ENCODE measurements at regions not wholly inside any gene's neighbourhood (a gene's known extent, or its start where the extent isn't known, plus 50 kb on each side); places are given as distances from the start of the nearest gene placed in this dataset.

DNA sequence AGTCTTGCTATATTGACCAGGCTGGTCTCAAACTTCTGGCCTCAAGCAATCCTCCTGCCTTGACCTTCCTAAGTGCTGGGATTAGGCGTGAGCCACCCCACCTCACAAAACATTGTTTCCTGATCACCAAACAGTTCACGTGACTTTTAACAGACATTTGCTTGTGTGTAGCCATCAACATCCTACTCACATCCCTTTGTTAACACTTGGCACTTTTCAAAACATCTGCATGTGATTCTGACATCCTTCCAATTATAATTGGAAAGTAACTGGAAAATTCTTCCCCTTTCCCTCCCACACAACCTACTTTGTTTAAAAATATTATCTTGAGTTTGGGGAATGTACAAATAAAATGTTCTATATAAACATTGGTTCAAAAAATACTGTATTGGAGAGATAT lies 317.9 kb downstream of the PCNX1 start:
- CTCF ChIA-PET = no interaction called here

More for the DNA sequence above, 317.9 kb downstream of the PCNX1 start:
- no peak overlapping the region for H2BK120ac ChIP-seq (ENCODE audit: low read depth, low read length)
- peak overlapping the region; percentile 51; the same call in 1 of the 2 replicates for H2AK5ac ChIP-seq (ENCODE audit: low read depth, low read length)
- dilution Hi-C loops (cut with HindIII; ENCODE audit: low sequenced_read_pairs, unreplicated experiment) = no loop called here
- H3K18ac ChIP-seq (ENCODE audit: low read depth, low read length) = peak overlapping the region; percentile 16; the same call in 1 of the 2 replicates
- no peak overlapping the region for H3K9ac ChIP-seq (ENCODE audit: low read depth, low read length)
- H4K91ac ChIP-seq (ENCODE audit: insufficient read depth, low read depth, low read length) = 0 out of 2 replicates have a peak overlapping the region, but pooled peaks have one; percentile 56
- no peak overlapping the region for H3K56ac ChIP-seq (ENCODE audit: extremely low read depth, insufficient read depth, low read length)
- H3K14ac ChIP-seq (replicated peaks; ENCODE audit: low read depth, low read length) = 0 out of 2 replicates have a peak overlapping the region, but pooled peaks have one; percentile 45
- 83% methylated on average over 1 of the region's 2 CpGs; no CpG with 5 or more reads in 1 of the 2 experiments for WGBS, 2 experiments (ENCODE audit: extremely low coverage in 2 of 2, insufficient read length in 1 of 2)
- H4K5ac ChIP-seq (ENCODE audit: low read depth, low read length) = no peak overlapping the region; the same call in 1 of the 2 replicates
- H3K4ac ChIP-seq (ENCODE audit: low read depth, low read length) = no peak overlapping the region
- no peak overlapping the region for H2BK15ac ChIP-seq (ENCODE audit: low read depth, low read length)
- H2AFZ ChIP-seq (replicated peaks; ENCODE audit: low read length, poor library complexity) = no peak overlapping the region
- H3K27ac ChIP-seq (ENCODE audit: insufficient read depth, low read length) = peak overlapping the region; percentile 60; the same call in 1 of the 2 replicates
- no peaks in the 10 kb centered on the region for H4K20me1 ChIP-seq (ENCODE audit: insufficient read depth, low read length)
- no peak overlapping the region for H4K8ac ChIP-seq (ENCODE audit: low read depth in 2 of 2, low read length in 2 of 2)
- no peak overlapping the region for H2BK5ac ChIP-seq (ENCODE audit: low read depth, low read length, poor library complexity, severe bottlenecking)
- H3K4me3 ChIP-seq (ENCODE audit: insufficient read depth, low read depth, low read length) = no peak overlapping the region
- BruUV-seq (replicated peaks) = no TSS peak
- no peaks in the 10 kb centered on the region for H3K36me3 ChIP-seq (ENCODE audit: control insufficient read depth, insufficient read depth, low read length)
- intact Hi-C loops (cut with micrococcal nuclease) = no loop called here
- no peaks in the 10 kb centered on the region for H3K9me3 ChIP-seq (ENCODE audit: control insufficient read depth, insufficient read depth, low read length)
- TF ChIP-seq BHLHE40 (IDR thresholded peaks at IDR 0.05; ENCODE audit: low read depth, low read length) (peak; percentile 46; the same call in 1 of the 2 replicates), RFX5 (IDR thresholded peaks at IDR 0.05; ENCODE audit: low read depth, low read length) (no peak), NFE2L2 (IDR thresholded peaks at IDR 0.05; ENCODE audit: low read depth, low read length) (no peak), CHD1 (IDR thresholded peaks at IDR 0.05; ENCODE audit: low read depth, low read length) (no peak), RAD21 (IDR thresholded peaks at IDR 0.05; ENCODE audit: low read length) (no peak), CEBPB (IDR thresholded peaks at IDR 0.05; ENCODE audit: low read depth, low read length) (no peak), FOS (IDR thresholded peaks at IDR 0.05; ENCODE audit: low read depth, low read length) (no peak), SMC3 (IDR thresholded peaks at IDR 0.05; ENCODE audit: low read depth, low read length) (no peak)
- TF ChIP-seq, protein P1, sequence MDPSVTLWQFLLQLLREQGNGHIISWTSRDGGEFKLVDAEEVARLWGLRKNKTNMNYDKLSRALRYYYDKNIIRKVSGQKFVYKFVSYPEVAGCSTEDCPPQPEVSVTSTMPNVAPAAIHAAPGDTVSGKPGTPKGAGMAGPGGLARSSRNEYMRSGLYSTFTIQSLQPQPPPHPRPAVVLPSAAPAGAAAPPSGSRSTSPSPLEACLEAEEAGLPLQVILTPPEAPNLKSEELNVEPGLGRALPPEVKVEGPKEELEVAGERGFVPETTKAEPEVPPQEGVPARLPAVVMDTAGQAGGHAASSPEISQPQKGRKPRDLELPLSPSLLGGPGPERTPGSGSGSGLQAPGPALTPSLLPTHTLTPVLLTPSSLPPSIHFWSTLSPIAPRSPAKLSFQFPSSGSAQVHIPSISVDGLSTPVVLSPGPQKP (IDR thresholded peaks at IDR 0.05; ENCODE audit: borderline replicate concordance, low read depth, low read length) = no peak
- TF ChIP-seq, protein P2, sequence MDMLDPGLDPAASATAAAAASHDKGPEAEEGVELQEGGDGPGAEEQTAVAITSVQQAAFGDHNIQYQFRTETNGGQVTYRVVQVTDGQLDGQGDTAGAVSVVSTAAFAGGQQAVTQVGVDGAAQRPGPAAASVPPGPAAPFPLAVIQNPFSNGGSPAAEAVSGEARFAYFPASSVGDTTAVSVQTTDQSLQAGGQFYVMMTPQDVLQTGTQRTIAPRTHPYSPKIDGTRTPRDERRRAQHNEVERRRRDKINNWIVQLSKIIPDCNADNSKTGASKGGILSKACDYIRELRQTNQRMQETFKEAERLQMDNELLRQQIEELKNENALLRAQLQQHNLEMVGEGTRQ (IDR thresholded peaks at IDR 0.05; ENCODE audit: low read depth, low read length) = 0 out of 2 replicates have a peak, but pooled peaks have one; percentile 3
- H3K4me1 ChIP-seq (ENCODE audit: control insufficient read depth, insufficient read depth, low read length) = peaks cover 19% of the 10 kb centered on the region
- H3K27me3 ChIP-seq (ENCODE audit: control insufficient read depth, insufficient read depth, low read length) = no peaks in the 10 kb centered on the region
- peak; percentile 40; the same call in 1 of the 2 replicates for ATAC-seq (ENCODE audit: low read depth)
- in situ Hi-C loops (cut with MboI; ENCODE audit: low sequenced_read_pairs) = no loop called here
- no peak overlapping the region for H3K23ac ChIP-seq (ENCODE audit: low read depth, low read length)
- DNase-seq = peak; percentile 37
- H2AK9ac ChIP-seq (replicated peaks; ENCODE audit: low read depth, low read length, poor library complexity) = no peak overlapping the region
- H3K79me1 ChIP-seq (ENCODE audit: low read depth in 1 of 2, low read length in 2 of 2) = no peaks in the 10 kb centered on the region
- H2BK20ac ChIP-seq (ENCODE audit: low read depth, low read length) = no peak overlapping the region
- H3K9me1 ChIP-seq (ENCODE audit: insufficient read depth, low read length) = peaks cover 6% of the 10 kb centered on the region; the same call in 1 of the 2 replicates
- H3K4me2 ChIP-seq (ENCODE audit: low read depth, low read length) = no peak overlapping the region
- POLR2A ChIA-PET (ENCODE audit: unreplicated experiment) = no interaction called here
